HEK293T (cell line): ENCODE measurements at regions not wholly inside any gene's neighbourhood (a gene's known extent, or its start where the extent isn't known, plus 50 kb on each side); places are given as distances from the start of the nearest gene placed in this dataset.

Source experiments
- CTCF ChIA-PET: fragments of 350-600 bp; formaldehyde crosslinking; extraction: SDS; loops from one replicate; lab custom pipeline; 2021; ENCODE audit warnings: antibody characterized with exemption, inconsistent platforms; lab: Yijun Ruan, JAX
- POLR2A ChIA-PET: fragments of 350-600 bp; formaldehyde crosslinking; extraction: SDS; loops from one replicate; lab custom pipeline; 2020; ENCODE audit warnings: antibody characterized with exemption, inconsistent platforms; lab: Yijun Ruan, JAX
- DNase-seq: peaks from one replicate; pipeline ENCODE4 v3.0.0; 2012; ENCODE audit warnings: mixed read lengths; ENCODE audit errors: extremely low spot score
- ARNT ChIP-seq: fragments of 450-650 bp; IDR thresholded peaks from 2 replicates; pipeline ENCODE4 v1.6.1; 2017; ENCODE audit warnings: mild to moderate bottlenecking
- BHLHE40 ChIP-seq: fragments of 450-650 bp; IDR thresholded peaks from 2 replicates; pipeline ENCODE4 v1.6.1; 2016; ENCODE audit warnings: mild to moderate bottlenecking, moderate library complexity, borderline replicate concordance
- CTBP1 ChIP-seq: fragments of 450-650 bp; IDR thresholded peaks from 2 replicates; pipeline ENCODE4 v1.6.1; 2016; ENCODE audit warnings: borderline replicate concordance
- ELF4 ChIP-seq: fragments of 450-650 bp; IDR thresholded peaks from 2 replicates; pipeline ENCODE4 v1.6.1; 2017; ENCODE audit warnings: antibody characterized with exemption
- FOXA1 ChIP-seq: fragments of 450-650 bp; IDR thresholded peaks from 2 replicates; pipeline ENCODE4 v1.6.1; 2016; ENCODE audit warnings: mild to moderate bottlenecking
- FOXK2 ChIP-seq: fragments of 450-650 bp; IDR thresholded peaks from 2 replicates; pipeline ENCODE4 v1.6.1; 2016; ENCODE audit warnings: mild to moderate bottlenecking
- FOXM1 ChIP-seq: fragments of 450-650 bp; IDR thresholded peaks from 2 replicates; pipeline ENCODE4 v1.6.1; 2017; ENCODE audit warnings: mild to moderate bottlenecking, borderline replicate concordance
- HDGF ChIP-seq: fragments of 450-650 bp; IDR thresholded peaks from 2 replicates; pipeline ENCODE4 v1.6.1; 2017; ENCODE audit warnings: antibody characterized with exemption, borderline replicate concordance
- L3MBTL2 ChIP-seq: fragments of 450-650 bp; conservative IDR thresholded peaks from 2 replicates; pipeline ENCODE4 v1.6.1; 2016; ENCODE audit warnings: mild to moderate bottlenecking
- LEF1 ChIP-seq: fragments of 450-650 bp; IDR thresholded peaks from 2 replicates; pipeline ENCODE4 v1.6.1; 2017; ENCODE audit warnings: mild to moderate bottlenecking, borderline replicate concordance
- NFRKB ChIP-seq: fragments of 450-650 bp; IDR thresholded peaks from 2 replicates; pipeline ENCODE4 v1.6.1; 2016; ENCODE audit warnings: mild to moderate bottlenecking, moderate library complexity
- PKNOX1 ChIP-seq: fragments of 450-650 bp; IDR thresholded peaks from 2 replicates; pipeline ENCODE4 v1.6.1; 2016
- SP1 ChIP-seq: fragments of 450-650 bp; IDR thresholded peaks from 2 replicates; pipeline ENCODE4 v1.6.1; 2017
- SUZ12 ChIP-seq: fragments of 450-650 bp; IDR thresholded peaks from 2 replicates; pipeline ENCODE4 v1.6.1; 2016; ENCODE audit warnings: mild to moderate bottlenecking
- TARDBP ChIP-seq: fragments of 450-650 bp; IDR thresholded peaks from 2 replicates; pipeline ENCODE4 v1.6.1; 2016
- ZNF384 ChIP-seq: fragments of 450-650 bp; IDR thresholded peaks from 2 replicates; pipeline ENCODE4 v1.6.1; 2016

- no peak for DNase-seq
- no peak for TF ChIP-seq NFRKB
- TF ChIP-seq TARDBP: no peak
- TF ChIP-seq CTBP1: no peak
- TF ChIP-seq ZNF384: no peak
- TF ChIP-seq ARNT: no peak
- no peak for TF ChIP-seq PKNOX1
- no peak for TF ChIP-seq LEF1
- TF ChIP-seq HDGF: no peak
- POLR2A ChIA-PET: no interaction called here
- CTCF ChIA-PET: interaction anchor here (1.4 kb wide), 1 partner anchor 722 kb away, joined by 7 read pairs; no protein-coding TSS in a partner anchor
Observed at GRCh38 chr2:158031371-158031770, 70.3 kb upstream of the UPP2 start.

- POLR2A ChIA-PET: no interaction called here
- CTCF ChIA-PET: interaction anchor here (0.7 to 1.2 kb wide), 2 partner anchors 271 to 464 kb away, joined by 3 to 4 read pairs; no protein-coding TSS in a partner anchor
Observed at GRCh38 chr2:158025255-158025996, 76.2 kb upstream of the UPP2 start.

DNA sequence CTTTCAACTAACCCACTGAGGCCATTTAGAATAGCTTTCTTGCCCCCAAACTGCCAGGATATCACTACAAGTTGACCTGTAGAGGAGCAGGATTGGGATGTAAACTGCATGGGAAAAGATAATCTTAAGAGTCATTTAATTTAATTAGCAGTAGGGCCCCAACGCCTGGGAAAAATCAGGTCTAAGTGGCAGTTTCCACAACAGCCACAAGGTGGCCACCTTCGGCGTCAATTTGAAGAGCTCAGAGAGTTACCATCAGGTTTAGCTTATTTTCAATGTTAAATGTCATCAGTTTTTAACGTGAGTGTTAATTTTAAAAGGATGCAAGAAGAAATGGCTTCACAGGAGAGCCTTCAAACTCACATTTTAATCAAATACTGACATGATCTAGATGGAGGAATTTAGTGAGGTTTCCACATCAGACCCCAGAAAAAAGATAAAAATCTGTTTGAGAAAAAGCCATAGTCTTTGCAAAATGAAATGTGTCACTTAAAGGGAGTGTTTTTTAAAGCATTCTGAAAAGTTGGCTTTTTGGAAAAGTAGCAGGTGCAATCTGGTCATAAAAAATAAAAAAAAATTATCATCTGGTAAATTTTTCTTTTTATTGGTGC lies 77.3 kb upstream of the UPP2 start:
- ChIA-PET POLR2A (interaction anchor here (0.8 kb wide), 1 partner anchor 730 kb away, joined by 3 read pairs; no protein-coding TSS in a partner anchor), CTCF (interaction anchor here (0.6 to 2.0 kb wide), 15 partner anchors 8 to 730 kb away, joined by 3 to 8 read pairs (median 3); no protein-coding TSS in a partner anchor)
- DNase-seq: peak; percentile 46
- TF ChIP-seq CTBP1 (no peak), ARNT (no peak), SUZ12 (no peak), ELF4 (no peak), L3MBTL2 (no peak)

More at GRCh38 chr2:158025255-158025996, 76.2 kb upstream of the UPP2 start:
- DNase-seq: no peak
- no peak for TF ChIP-seq FOXK2
- no peak for TF ChIP-seq SUZ12
- no peak for TF ChIP-seq CTBP1
- TF ChIP-seq ARNT: no peak
- TF ChIP-seq SP1: no peak
- no peak for TF ChIP-seq ZNF384
- TF ChIP-seq LEF1: no peak
- no peak for TF ChIP-seq PKNOX1
- no peak for TF ChIP-seq ELF4
- TF ChIP-seq FOXA1: no peak

DNA sequence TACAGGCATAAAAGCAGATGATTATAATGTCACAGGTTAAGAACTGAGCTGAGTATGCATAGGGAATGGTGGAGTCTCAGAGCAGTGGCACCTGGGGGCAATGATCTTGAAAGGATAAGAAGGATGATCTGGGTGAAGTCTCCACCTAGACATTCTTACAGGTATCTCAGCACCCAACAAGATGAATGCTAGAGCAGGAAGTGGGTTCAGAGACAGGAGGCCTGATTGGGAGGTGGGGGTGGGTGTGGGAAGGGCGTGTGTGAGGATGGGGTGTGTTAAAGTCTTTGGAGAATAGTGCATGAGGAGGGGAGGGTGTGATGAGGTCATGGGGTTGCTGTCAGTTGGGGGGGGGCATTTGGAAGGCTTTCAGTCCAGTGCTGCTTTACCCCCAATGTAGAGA lies 78.8 kb upstream of the UPP2 start:
- CTCF ChIA-PET: interaction anchor here (1.2 to 2.0 kb wide), 2 partner anchors 11 kb away, joined by 5 to 8 read pairs; no protein-coding TSS in a partner anchor
- POLR2A ChIA-PET: no interaction called here
- DNase-seq: no peak
- TF ChIP-seq NFRKB: no peak
- no peak for TF ChIP-seq TARDBP
- TF ChIP-seq SUZ12: no peak
- TF ChIP-seq ZNF384: no peak
- TF ChIP-seq FOXM1: no peak
- TF ChIP-seq PKNOX1: no peak
- no peak for TF ChIP-seq L3MBTL2
- TF ChIP-seq ELF4: no peak
- TF ChIP-seq ARNT: no peak
- no peak for TF ChIP-seq SP1
- TF ChIP-seq FOXA1: no peak
- TF ChIP-seq LEF1: no peak
- TF ChIP-seq FOXK2: no peak
- no peak for TF ChIP-seq BHLHE40
- no peak for TF ChIP-seq HDGF
- no peak for TF ChIP-seq CTBP1

DNA sequence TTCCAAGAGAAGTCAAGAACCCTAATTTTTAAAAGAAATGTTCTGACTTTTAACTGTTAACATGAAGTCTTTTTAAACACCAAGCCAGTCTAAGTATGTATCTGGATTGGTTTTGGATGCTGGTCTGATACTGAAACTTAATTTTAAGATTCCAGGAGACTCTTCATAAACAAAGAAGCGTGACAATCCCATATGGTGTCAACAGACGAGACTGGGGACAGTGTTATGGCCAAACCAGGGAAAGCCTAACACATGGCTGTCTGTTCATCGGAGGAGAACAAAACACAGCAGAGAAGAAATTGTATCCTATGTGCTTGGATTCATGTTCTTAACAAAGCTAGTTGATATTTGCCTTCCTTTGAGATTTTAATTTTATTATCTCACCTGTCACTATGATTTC lies 80.5 kb upstream of the UPP2 start:
- DNase-seq: no peak
- TF ChIP-seq FOXA1 (no peak), PKNOX1 (no peak), SP1 (no peak), NFRKB (no peak), SUZ12 (no peak), L3MBTL2 (no peak), FOXK2 (no peak), CTBP1 (no peak), HDGF (no peak), FOXM1 (no peak), ARNT (no peak), ELF4 (no peak), TARDBP (no peak), ZNF384 (no peak), LEF1 (no peak), BHLHE40 (no peak)
- CTCF ChIA-PET: no interaction called here
- POLR2A ChIA-PET: no interaction called here
